NCI-H2171 (cell line): ENCODE measurements at regions not wholly inside any gene's neighbourhood (a gene's known extent, or its start where the extent isn't known, plus 50 kb on each side); places are given as distances from the start of the nearest gene placed in this dataset.
"Not testable (repeated sequence)": the region's sequence is repeated elsewhere in the genome, so short reads cannot be mapped to it uniquely, and the experiment has no call there.

ENCODE experiments used
- DNase-seq: peaks from one replicate; lab custom pipeline; 2025; lab: John Stamatoyannopoulos, UW

DNA sequence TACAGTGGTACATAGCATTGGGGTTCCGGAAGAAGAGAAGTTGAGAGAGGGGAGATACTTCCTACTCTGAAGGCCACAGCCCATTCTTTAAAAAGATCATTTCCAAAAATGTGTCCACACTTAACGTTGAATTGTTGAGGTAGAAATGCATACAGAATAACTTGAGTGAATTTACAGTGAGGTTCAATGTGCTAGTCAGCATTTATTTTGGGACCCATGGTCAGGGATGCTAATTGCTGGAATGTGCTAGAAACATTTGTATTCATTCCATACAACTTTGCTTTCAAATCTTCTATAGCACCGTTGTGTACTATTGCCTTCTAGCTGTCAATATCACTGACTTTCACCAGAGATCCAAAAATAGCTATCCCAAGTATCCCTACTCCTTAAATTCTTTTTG lies 325.9 kb downstream of the SATB2 start:
- DNase-seq = no peak

DNA sequence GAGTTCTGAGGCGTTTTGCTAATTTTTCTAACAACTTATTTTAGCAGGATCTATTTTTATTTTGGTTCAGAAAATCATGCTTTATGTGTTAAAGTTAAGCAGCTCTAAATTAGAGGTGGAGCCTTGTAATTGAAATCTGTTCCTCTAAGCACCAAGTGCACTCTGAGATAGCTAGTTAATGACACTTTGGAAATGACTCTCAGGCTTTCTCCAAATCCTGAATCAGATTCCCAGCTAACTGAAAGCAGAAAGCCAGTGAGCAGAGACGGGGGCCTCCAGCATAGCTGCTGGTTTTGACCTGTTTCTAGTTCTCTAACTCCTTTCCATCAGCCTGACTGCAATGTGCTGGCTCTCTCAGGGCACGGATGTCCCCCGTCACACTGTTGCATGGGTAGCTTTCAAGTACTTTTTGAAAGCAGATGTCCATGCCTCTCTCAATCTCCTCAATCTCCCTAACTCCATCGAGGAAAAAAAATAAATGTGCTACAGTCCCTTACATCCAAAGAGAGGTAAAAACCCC lies 326.5 kb downstream of the SATB2 start:
- no peak for DNase-seq

DNA sequence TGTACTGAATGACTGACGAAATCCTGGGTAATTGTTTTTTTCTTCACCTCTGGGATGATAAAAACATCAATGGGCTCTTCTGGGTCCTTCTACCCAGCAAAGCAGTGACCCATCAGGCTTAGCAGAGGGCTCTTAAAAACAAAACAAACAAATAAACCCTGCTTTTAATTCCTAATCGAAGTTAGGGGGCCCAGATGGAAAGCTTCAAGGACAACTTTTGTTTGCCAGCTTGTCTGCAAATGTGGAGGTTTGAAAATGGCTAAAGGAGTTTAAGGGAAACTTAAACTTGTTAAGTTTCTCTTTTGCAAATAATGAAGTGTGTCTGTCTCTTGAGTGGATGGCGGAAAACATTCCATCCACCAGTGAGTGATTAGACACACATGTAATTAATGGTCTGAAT lies 327.2 kb downstream of the SATB2 start:
- DNase-seq = no peak

GRCh38 chr2:199128476-199129229 lies 329.1 kb downstream of the SATB2 start:
- no peak for DNase-seq

- no peak for DNase-seq
These were observed 337.9 kb downstream of the SATB2 start for GRCh38 chr2:199119796-199120195.

DNA sequence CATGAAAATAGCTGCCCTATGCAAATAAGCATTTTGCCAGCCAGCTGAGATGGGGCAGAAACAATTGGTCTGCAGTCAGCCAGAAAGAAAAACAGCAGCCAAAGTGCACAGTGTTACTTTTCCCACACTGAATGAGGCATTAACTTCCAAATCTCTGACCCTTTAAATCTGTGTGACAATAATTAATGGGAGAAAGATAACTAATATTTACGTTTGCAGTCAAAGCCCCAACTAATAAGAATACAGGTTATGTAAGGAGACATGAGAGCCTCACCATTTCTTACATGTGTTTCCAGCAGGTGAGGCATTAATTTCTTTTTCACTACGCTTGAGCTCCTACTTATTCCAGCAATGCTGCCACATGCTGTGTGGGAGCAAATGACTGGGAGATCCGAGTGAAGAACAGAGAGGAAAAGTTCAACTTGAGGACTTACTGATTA lies 339.0 kb downstream of the SATB2 start:
- DNase-seq = no peak

DNA sequence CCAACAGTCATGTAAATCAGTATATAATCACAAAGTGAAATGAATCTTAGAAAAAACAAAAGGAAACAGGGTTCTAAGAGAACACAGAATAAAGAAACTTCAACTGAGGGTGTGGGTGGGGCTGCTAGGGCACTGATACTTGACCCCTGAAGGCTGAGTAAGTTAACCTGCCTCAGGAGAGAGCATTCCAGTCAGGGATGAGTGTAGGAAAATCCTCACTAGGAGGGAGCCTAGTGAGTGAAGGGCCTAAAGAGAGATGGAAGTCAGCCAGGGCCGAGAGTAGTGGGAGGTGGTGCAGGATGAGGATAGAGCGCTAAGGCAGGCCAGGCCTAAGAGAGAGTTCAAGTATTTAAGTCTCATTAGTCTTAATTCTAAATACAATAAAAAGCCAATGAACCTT lies 342.6 kb downstream of the SATB2 start:
- no peak for DNase-seq

- DNase-seq = no peak
These were observed 344.6 kb downstream of the SATB2 start for GRCh38 chr2:199113111-199113510.

- DNase-seq = no peak
These were observed 346.3 kb downstream of the SATB2 start for GRCh38 chr2:199111458-199111857.

GRCh38 chr2:199108056-199108455 lies 349.7 kb downstream of the SATB2 start:
- DNase-seq = no peak

- no peak for DNase-seq
These were observed 351.9 kb downstream of the SATB2 start for GRCh38 chr2:199105826-199106225.

DNA sequence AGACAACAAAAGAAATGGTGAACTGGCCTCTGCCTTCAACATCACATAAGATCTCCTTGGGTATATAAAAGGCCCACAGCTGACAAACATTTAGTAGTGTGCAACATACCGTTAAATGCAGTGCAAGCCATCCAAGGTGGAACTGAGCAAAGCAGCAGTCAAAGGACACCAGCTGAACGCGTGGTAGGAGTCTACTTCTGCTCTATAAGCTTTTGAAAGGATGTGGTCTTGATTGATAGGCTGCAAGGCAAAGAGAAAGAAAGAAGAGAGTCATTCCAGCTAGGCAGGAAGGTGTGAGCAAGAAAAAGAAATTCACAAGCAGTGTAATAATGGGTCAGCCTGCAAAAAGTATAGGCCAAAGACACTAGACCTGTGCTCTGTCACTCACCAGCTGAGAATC lies 356.3 kb downstream of the SATB2 start:
- DNase-seq = no peak

DNA sequence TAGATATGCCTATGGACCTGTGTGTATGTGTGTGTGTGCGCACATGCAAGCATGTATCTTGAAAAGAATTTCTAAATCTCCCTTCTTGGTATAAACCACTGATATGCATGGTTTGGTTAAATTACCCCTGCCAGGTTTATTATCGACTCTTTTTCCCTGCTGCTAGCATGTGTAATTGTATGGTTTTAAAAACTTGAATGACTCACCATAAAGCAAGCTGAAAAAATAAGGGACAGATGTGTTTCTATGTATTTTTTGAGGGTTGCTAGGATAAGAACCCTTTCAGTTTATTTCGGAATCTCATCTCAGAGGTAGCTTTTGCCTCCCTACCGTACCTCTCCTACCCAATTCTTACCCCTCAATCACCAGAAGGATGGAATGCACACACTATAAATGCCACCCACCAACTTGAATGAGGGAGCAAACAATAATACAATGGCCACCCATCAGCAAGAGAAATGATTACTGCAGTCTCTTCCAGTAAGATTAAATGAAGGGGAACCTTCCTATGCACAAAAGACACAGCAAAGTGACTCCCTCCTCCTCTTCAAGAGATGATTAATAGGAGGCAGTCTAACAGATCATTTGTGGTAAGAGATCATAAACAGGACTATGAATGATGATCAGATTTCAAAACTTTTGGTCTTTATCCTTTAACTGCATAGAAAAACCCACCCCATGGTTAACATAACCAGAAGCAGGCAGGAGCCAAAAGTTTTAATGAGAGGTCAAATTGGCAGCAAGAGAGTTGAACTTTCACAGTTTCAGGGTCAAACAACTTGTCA lies 357.2 kb downstream of the SATB2 start:
- no peak for DNase-seq

DNA sequence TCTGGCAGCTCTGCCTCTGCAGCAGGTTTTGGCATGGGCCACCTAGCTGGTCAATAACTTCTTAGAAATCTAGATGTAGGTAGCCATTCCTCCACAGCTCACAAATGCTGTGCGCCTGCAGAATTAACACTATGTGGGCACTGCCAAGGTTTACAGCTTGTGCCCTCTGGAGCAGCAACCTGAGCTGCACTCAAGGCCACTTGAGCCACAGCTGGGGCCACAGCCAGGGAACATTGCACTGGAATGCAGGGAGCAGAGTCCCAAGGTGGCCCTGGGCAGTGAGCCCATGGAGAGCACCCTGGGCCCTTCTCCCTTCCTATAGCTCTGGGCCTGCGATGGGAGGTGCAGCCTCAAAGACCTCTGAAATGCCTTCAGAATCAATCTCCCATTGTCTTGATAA lies 365.3 kb downstream of the SATB2 start:
- no peak for DNase-seq

- no peak for DNase-seq
These were observed 372.5 kb downstream of the SATB2 start for GRCh38 chr2:199085261-199085660.

GRCh38 chr2:199070322-199070949 lies 387.3 kb downstream of the SATB2 start:
- DNase-seq = no peak

GRCh38 chr2:199064201-199064600 lies 393.5 kb downstream of the SATB2 start:
- no peak for DNase-seq

DNA sequence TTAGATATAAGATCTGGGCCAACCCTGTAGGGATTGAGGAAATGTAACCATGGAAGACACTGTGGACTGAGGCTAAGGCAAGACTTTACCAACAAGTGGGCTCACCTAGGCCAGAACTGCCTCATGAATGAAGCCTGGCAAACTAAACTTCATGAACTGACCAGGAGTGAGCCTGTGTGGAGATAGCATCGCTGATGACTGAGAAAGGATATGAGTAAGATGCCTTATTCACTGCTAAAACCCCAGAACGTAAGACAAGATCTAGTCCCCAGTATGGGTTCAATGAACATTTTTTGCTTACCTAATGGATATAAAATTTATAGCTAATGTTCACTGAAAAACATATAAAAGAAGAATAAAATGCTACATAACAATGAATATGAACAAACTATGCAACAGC lies 399.8 kb downstream of the SATB2 start:
- DNase-seq = no peak

GRCh38 chr2:199055336-199055735 lies 402.4 kb downstream of the SATB2 start:
- no peak for DNase-seq

- DNase-seq = no peak
These were observed 414.9 kb downstream of the SATB2 start for GRCh38 chr2:199042660-199043379.

GRCh38 chr2:199040522-199040921 lies 417.2 kb downstream of the SATB2 start:
- DNase-seq = no peak

DNA sequence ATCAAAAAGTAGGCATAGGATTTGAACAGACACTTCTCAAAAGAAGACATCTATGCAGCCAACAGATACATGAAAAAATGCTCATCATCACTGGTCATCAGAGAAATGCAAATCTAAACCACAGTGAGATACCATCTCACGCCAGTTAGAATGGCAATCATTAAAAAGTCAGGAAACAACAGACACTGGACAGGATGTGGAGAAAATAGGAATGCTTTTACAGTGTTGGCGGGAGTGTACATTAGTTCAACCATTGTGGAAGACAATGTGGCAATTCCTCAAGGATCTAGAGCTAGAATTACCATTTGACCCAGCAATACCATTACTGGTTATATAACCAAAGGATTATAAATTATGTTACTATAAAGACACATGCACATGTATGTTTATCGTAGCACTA lies 424.0 kb downstream of the SATB2 start:
- not testable (repeated sequence) for DNase-seq
